HG03575 (cell line): ENCODE measurements at regions not wholly inside any gene's neighbourhood (a gene's known extent, or its start where the extent isn't known, plus 50 kb on each side); places are given as distances from the start of the nearest gene placed in this dataset.

ENCODE experiments used
- ATAC-seq: cut with Tn5 transposase; IDR thresholded peaks from one replicate; pipeline ENCODE4 v1.9.1; 2021; ENCODE audit not compliant: unreplicated experiment, insufficient number of reproducible peaks, low FRiP score; ENCODE audit errors: extremely low read depth

GRCh38 chr2:51483720-51484119, 451.8 kb upstream of the NRXN1 start:
- no peak for ATAC-seq

GRCh38 chr2:51472783-51473182, 440.9 kb upstream of the NRXN1 start:
- no peak for ATAC-seq

DNA sequence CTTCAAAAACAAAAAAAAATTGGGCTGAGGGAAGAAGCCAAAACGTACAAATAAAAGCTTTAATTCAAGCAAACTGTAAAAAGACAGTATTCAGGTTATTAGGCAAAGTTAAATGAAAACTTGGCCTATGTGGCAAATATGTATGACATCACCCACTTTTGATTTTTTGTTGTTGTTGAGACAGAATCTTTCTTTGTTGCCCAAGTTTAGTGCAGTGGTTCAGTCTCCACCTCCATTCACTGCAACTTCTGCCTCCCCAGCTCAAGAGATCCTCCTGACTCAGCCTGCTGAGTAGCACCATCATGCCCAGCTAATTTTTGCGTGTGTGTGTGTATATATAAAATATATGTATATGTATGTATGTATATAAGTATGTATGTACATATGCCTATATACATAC, 440.4 kb upstream of the NRXN1 start:
- ATAC-seq, result no peak

- no peak for ATAC-seq
Measured at GRCh38 chr2:51469102-51469501, 437.2 kb upstream of the NRXN1 start.

GRCh38 chr2:51465326-51465725, 433.4 kb upstream of the NRXN1 start:
- ATAC-seq, result no peak

DNA sequence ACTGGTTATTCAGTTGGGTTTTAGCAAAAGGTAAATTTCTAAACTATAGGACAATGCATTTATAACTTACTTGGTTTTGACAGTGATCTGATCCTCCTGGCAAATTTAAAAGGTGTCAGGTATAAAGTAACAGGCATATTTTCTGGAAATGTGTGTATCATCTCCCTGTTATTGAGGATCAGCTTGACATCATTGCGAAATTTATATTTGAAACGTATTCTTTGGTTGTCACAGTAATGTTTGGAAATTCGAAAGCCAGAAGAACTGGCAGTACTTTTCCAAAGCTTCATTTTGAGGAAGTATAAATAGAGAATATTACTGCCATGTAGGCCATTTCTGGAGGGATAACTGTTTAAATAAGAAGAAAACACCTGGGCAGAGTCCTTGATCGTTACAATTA, 422.2 kb upstream of the NRXN1 start:
- no peak for ATAC-seq

GRCh38 chr2:51448911-51449310, 417.0 kb upstream of the NRXN1 start:
- no peak for ATAC-seq

GRCh38 chr2:51441786-51442185, 409.9 kb upstream of the NRXN1 start:
- no peak for ATAC-seq

DNA sequence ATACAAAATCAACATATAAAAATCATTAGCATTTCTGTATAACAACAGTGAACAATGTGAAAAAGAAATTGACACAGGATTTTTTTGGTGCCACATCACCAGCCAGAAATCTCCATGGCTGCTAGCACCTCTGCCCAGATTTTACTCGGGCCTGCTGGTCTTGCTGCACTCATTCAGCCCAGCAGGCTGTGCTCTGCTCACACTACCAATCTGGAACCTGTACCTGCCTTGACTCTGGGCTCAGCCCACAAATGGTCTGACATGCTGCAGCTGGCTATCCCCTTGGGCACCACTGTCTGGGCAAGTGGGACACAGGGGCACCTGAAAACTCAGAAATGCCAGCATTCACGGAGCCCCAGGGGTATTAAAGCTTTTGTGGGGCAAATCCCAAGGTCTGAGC, 392.5 kb upstream of the NRXN1 start:
- ATAC-seq, result no peak

DNA sequence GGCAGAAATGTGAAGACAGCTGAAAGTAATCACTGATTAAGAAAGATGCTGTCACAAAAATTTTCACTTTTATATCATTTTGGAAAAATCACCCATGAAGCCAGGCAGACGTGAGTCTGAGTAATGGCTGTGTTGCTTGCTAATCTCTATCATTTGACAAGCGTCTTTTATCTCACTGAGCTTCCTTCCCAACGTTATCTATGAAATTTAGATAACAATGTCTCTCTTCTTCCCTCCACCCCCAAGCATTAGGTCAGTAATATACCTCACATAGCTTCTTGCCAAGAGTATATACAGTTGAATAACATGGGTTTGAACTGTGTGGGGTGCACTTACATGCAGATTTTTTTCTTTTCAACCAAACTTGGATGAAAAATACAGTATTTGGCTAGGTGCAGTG, 388.6 kb upstream of the NRXN1 start:
- no peak for ATAC-seq

- ATAC-seq, result no peak
Measured at GRCh38 chr2:51413726-51414125, 381.8 kb upstream of the NRXN1 start.

DNA sequence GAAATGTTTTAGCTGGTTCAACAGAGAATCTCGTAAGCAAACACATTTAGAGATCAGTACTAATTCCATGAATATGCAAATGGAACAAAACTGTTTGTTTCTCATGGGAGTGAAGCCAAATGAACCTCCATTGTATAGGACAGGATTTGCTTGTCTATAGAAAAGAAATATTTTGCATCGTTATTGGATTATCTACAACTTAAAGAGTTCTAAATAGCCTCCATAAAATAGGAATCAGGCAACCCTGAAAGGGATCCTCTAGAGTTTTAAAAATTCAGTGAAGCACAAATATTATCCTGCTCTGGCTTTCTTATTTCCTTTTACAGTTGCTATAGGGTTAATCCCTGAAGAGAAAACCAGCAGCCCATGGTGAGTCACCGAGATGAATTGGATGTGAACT, 378.4 kb upstream of the NRXN1 start:
- no peak for ATAC-seq

DNA sequence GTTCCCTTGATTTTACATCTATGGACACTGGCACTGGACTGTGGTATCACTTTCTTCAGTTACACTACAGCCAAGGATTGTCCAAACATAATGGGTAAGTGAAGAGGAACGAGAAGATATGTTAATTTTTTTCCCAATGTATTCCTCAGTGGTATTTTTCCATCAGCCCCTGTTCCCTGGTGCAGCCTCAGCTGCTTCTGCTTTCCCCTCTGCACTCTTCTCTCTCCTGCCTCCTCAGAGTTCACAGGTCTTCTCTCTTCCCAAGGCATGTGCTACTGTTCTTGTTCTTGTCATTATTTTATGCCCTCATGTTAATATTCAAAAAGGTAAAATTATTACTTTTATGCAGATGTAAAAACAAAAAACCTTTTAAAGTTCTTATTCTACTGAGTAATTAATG, 378.0 kb upstream of the NRXN1 start:
- no peak for ATAC-seq

GRCh38 chr2:51404226-51404625, 372.3 kb upstream of the NRXN1 start:
- ATAC-seq, result no peak

DNA sequence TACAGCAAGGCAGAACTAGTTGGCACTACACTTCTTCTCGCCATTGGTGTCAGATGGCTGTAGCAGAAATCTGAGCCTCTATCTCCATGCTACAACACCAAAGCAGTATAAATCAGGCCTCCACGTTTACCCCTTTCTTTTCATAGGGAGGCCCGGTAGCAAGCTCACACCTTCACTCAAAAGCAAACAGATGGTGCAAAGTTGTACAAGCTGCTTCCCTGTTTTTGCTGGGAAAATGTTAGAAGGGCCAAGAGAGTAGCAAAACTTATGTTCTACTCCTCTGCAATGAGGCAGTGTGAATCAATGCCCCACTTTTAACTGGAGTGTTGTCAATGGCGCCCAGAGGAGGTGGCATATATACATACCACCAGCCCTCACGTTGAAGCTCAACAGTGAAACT, 369.6 kb upstream of the NRXN1 start:
- no peak for ATAC-seq

GRCh38 chr2:51387235-51387634, 355.3 kb upstream of the NRXN1 start:
- ATAC-seq, result no peak

DNA sequence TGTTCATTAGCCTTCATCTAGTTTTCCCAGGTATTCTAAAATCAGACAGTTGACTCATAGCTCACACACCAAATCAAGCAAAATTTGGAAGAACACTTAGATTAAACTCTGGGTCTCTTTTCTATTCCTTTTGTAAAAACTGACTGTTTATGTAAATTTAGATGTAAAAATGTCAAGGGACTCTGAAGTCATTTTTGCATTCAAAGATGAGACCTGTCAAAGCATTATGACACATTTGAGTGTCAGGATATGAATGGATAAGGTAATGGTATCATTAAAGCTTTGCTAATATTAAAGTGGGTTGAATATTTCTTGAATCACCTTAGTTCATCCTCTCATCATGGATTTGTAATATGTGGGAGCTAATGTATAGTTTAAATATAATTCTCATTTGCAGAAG, 348.1 kb upstream of the NRXN1 start:
- no peak for ATAC-seq

DNA sequence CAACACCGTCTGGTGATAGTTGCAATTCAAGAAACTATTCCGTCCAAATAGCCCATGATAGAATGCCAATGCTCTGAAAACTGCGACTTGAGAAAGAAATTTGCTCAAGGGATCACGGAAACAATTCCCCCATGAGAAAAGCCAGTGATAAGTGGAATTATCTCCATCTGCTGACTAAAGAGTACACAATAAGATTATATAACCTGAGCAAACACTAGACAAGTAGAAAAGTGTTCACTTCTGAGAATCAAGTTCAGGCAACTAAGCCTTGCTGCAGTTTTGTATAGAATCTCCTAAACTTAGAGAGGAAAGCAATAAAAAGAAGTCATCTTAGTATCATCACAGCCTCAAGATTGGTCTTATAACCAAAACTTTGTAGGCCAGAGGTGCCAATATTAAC, 336.3 kb upstream of the NRXN1 start:
- ATAC-seq, result no peak

- ATAC-seq, result no peak
Measured at GRCh38 chr2:51350100-51350499, 318.2 kb upstream of the NRXN1 start.

DNA sequence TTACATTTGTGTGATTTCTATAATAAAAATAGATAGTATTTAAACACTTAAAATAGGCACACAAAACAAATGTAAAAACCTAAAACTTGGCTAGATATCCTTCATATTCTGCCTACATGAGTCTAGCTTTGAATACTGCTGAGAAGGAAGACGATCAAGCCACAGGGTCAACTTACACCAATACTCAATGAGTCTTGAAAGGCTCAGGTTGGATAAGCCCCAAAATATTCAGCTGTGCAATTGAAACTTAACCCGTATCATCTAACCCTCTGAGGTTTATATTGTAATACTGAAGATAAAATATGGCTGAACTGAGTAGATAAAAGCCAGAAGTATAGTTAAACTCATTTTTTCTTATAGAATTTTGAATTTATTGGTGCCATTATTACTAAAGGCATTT, 313.0 kb upstream of the NRXN1 start:
- no peak for ATAC-seq

DNA sequence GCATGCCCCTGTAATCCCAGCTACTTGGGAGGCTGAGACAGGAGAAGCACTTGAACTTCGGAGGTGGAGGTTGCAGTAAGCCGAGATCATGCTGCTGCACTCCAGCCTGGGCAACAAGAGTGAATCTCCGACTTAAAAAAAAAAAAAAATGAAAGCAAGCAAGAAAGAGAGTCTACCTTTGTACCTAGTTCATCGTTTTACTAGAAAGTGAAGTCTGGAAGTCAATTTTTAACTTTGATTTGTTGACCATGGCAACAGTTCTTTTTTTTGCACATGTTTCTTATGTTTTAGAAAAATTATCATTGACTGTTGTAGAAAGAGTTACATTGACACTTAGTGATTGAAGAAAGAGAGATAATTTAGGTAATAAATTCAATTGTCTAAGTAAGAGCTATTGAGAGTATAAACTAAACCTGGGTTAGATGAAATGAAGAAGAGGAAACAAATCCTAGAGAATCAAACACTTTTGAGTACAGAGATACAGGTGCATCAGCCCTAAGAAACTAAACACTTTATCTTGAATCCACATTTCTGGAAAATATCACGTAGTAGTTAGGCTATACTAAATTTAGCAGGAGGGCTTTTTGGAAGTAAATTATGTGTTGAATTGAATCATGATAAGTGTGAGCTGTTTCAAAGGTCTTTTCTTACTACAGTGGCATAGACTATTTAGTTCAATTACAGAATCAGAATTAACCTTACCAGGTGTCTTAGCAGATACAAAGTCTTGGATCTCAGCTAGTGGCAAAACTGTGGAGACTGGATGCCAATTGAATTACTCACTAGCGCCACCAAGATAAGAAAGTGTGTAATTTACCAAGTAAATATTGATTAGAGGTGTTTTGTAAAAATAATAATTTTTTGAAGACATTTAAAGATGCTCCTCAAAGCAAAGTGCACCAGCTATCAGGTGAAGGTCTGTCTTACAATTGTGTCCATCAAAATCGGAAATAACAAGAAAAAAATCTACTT, 303.4 kb upstream of the NRXN1 start:
- ATAC-seq, result no peak
